Mammary epithelial cell (primary cell): ENCODE measurements at regions not wholly inside any gene's neighbourhood (a gene's known extent, or its start where the extent isn't known, plus 50 kb on each side); places are given as distances from the start of the nearest gene placed in this dataset.

Experiments used
- CTCF ChIP-seq, 2 donors: IDR thresholded peaks in 1 of 2; conservative IDR thresholded peaks in 1 of 2; 2 replicates each; pipeline ENCODE4 v1.5.1; 2011 to 2012; ENCODE audit warnings: inconsistent platforms in 2 of 2, low read length in 2 of 2, mild to moderate bottlenecking in 2 of 2, control low read depth in 1 of 2, low read depth in 1 of 2; ENCODE audit not compliant: insufficient read depth in 1 of 2; ENCODE audit errors: extremely low read depth in 1 of 2
- EZH2 ChIP-seq: IDR thresholded peaks from 2 replicates; pipeline ENCODE4 v1.6.1; 2012; ENCODE audit warnings: low read length, inconsistent platforms, borderline replicate concordance

GRCh38 chr4:82099928-82100579 is 273.7 kb downstream of the HNRNPD start:
- TF ChIP-seq CTCF (conservative IDR thresholded peaks at IDR 0.05 in 1 of 2, IDR thresholded peaks at IDR 0.05 in 1 of 2; ENCODE audit: extremely low read depth in 1 of 2, insufficient read depth in 1 of 2, low read depth in 1 of 2, low read length in 2 of 2) (no peak), EZH2 (no peak)
